ENCODE measurements at regions not wholly inside any gene's neighbourhood (a gene's known extent, or its start where the extent isn't known, plus 50 kb on each side); places are given as distances from the start of the nearest gene placed in this dataset.
"Not testable (repeated sequence)": the region's sequence is repeated elsewhere in the genome, so short reads cannot be mapped to it uniquely, and the experiment has no call there.

DNA sequence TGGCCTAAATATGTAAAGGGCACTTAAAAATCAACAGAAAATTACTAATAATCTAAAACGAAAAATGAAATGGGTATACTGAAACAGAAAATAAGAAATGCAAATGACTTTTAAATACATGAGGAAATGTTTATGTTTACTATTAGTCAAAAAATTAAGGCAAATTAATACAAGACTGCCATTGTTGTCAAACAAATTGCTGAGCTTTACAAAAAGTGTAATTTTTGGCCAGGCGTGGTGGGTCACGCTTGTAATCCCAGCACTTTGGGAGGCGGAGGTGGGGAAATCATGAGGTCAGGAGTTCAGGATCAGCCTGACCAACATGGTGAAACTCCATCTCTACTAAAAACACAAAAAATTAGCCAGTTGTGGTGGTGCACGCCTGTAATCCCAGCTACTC, 343.9 kb upstream of the SGO1 start:
- intact Hi-C loops (cut with DNase I; ENCODE audit: low total_unique reads): no loop called here
- H3K4me3 ChIP-seq: no peak overlapping the region
- TF ChIP-seq, protein P1, sequence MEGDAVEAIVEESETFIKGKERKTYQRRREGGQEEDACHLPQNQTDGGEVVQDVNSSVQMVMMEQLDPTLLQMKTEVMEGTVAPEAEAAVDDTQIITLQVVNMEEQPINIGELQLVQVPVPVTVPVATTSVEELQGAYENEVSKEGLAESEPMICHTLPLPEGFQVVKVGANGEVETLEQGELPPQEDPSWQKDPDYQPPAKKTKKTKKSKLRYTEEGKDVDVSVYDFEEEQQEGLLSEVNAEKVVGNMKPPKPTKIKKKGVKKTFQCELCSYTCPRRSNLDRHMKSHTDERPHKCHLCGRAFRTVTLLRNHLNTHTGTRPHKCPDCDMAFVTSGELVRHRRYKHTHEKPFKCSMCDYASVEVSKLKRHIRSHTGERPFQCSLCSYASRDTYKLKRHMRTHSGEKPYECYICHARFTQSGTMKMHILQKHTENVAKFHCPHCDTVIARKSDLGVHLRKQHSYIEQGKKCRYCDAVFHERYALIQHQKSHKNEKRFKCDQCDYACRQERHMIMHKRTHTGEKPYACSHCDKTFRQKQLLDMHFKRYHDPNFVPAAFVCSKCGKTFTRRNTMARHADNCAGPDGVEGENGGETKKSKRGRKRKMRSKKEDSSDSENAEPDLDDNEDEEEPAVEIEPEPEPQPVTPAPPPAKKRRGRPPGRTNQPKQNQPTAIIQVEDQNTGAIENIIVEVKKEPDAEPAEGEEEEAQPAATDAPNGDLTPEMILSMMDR (IDR thresholded peaks at IDR 0.05): no peak
- TF ChIP-seq POLR2AphosphoS5 (IDR thresholded peaks at IDR 0.05) (no peak), POLR2A (IDR thresholded peaks at IDR 0.05) (no peak)
- no peaks in the 10 kb centered on the region for H3K36me3 ChIP-seq
- no peaks in the 10 kb centered on the region for H3K27me3 ChIP-seq
- H3K9me3 ChIP-seq: no peaks in the 10 kb centered on the region
- no peak overlapping the region for H3K27ac ChIP-seq
- H3K4me1 ChIP-seq: no peaks in the 10 kb centered on the region
- no peak for DNase-seq (ENCODE audit: low spot score in 2 of 2)

DNA sequence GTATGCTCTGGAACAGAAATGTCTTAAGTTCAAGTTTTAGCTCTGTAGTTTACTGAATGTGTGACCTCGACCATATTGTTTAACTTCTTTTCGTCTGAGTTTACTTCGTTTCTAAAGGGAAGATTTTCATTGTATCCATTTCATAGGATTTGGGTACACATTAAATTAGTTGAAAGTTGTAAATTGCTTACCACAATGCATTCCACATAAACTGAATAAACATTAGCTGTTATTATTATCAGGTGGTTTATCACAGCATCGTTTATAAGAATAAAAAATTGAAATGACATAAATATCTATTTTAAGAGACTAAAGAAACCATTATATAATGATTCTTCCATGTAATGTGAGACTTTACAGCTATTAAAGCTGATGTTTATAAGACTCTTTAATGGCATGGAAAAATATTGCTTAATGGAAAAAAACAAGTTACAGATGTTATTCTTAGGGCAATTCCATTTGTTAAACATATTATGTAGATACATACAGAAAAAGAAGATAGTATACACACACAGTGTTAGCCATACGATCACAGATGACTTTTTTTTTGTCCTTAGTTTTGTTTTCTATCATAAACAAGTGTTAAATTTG, 342.3 kb upstream of the SGO1 start:
- no peak overlapping the region for H3K4me3 ChIP-seq
- H3K4me1 ChIP-seq: no peaks in the 10 kb centered on the region
- H3K27me3 ChIP-seq: no peaks in the 10 kb centered on the region
- H3K9me3 ChIP-seq: no peaks in the 10 kb centered on the region
- TF ChIP-seq POLR2AphosphoS5 (IDR thresholded peaks at IDR 0.05) (no peak), POLR2A (IDR thresholded peaks at IDR 0.05) (no peak)
- TF ChIP-seq, protein P1 (IDR thresholded peaks at IDR 0.05): no peak
- DNase-seq (ENCODE audit: low spot score in 2 of 2): no peak
- H3K36me3 ChIP-seq: no peaks in the 10 kb centered on the region
- intact Hi-C loops (cut with DNase I; ENCODE audit: low total_unique reads): no loop called here
- H3K27ac ChIP-seq: no peak overlapping the region

DNA sequence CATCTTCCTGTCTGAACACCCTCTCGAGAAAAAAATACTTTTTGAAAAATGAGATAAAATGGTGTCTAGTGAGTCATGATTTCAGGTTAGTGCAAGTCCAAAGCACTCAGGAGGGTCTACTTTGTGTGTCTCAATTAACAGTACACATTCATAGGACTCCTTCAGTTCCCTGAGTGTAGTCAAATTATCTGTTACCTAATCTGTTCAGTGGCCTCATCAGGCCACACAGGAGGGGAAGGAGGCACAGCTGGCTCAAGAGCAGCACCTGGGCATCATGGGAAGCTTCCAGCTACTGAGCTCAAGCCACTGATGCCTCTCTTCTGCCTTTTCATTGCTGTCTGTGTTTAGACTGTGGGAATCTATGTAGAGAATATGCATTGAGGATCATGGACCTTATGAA, 341.4 kb upstream of the SGO1 start:
- TF ChIP-seq, protein P1 (IDR thresholded peaks at IDR 0.05): no peak
- no peak for TF ChIP-seq POLR2A (IDR thresholded peaks at IDR 0.05)
- no peak overlapping the region for H3K27ac ChIP-seq
- H3K36me3 ChIP-seq: no peaks in the 10 kb centered on the region

DNA sequence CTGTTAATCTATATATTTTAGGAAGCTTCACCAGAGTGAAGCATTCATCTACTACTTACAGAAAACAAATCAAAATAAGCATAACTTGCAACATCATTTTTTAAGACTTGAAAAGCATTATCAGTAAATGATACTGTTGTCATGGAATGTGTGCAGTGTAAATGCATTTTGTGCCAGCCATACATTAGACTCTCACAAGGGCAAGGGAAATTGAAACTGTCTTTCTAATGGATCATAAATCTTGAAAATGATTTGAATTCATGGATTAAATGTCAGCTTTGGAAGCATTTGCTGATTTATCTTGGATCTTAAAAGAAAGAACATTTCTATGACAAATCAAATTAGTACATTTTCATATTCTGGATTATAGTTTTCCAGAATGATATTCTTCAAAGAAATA, 338.3 kb upstream of the SGO1 start:
- H3K27ac ChIP-seq: no peak overlapping the region
- no peaks in the 10 kb centered on the region for H3K27me3 ChIP-seq
- H3K4me1 ChIP-seq: no peaks in the 10 kb centered on the region
- DNase-seq (ENCODE audit: low spot score in 2 of 2): no peak
- H3K9me3 ChIP-seq: peaks cover 0 to 10% of the 10 kb centered on the region in 2 donors
- no peaks in the 10 kb centered on the region for H3K36me3 ChIP-seq
- no peak overlapping the region for H3K4me3 ChIP-seq
- TF ChIP-seq POLR2A (IDR thresholded peaks at IDR 0.05) (no peak), POLR2AphosphoS5 (IDR thresholded peaks at IDR 0.05) (no peak)
- intact Hi-C loops (cut with DNase I; ENCODE audit: low total_unique reads): no loop called here

More for the DNA sequence above, 341.4 kb upstream of the SGO1 start:
- no peaks in the 10 kb centered on the region for H3K9me3 ChIP-seq
- DNase-seq (ENCODE audit: low spot score in 2 of 2): no peak
- H3K4me3 ChIP-seq: no peak overlapping the region
- H3K27me3 ChIP-seq: no peaks in the 10 kb centered on the region
- no peaks in the 10 kb centered on the region for H3K4me1 ChIP-seq
- intact Hi-C loops (cut with DNase I; ENCODE audit: low total_unique reads): no loop called here

DNA sequence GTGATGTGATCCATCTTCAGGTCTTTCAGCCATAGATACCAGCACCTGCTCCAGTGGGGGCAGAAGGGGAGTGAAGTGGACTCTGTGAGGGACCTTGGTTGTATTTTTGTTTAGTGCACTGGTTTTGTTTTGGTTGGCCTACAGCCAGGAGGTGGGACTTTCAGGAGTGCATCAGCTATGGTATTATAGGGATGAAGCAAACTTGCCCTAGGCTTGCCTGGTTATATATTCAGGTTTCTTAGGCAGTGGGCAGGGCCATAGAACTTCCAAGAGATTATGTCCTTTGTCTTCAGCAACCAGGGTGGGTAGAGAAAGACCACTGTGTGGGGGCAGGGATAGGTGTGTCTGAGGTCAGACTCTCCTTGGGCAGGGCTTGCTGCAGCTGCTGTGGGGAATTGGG, 337.3 kb upstream of the SGO1 start:
- H3K27me3 ChIP-seq: no peaks in the 10 kb centered on the region
- no peak overlapping the region for H3K27ac ChIP-seq
- no peak for DNase-seq (ENCODE audit: low spot score in 2 of 2)
- TF ChIP-seq, protein P1 (IDR thresholded peaks at IDR 0.05): no peak
- TF ChIP-seq POLR2AphosphoS5 (IDR thresholded peaks at IDR 0.05) (no peak), POLR2A (IDR thresholded peaks at IDR 0.05) (no peak)
- intact Hi-C loops (cut with DNase I; ENCODE audit: low total_unique reads): no loop called here
- H3K36me3 ChIP-seq: no peaks in the 10 kb centered on the region
- H3K4me1 ChIP-seq: no peaks in the 10 kb centered on the region
- H3K4me3 ChIP-seq: no peak overlapping the region
- peaks cover 0 to 10% of the 10 kb centered on the region in 2 donors for H3K9me3 ChIP-seq

DNA sequence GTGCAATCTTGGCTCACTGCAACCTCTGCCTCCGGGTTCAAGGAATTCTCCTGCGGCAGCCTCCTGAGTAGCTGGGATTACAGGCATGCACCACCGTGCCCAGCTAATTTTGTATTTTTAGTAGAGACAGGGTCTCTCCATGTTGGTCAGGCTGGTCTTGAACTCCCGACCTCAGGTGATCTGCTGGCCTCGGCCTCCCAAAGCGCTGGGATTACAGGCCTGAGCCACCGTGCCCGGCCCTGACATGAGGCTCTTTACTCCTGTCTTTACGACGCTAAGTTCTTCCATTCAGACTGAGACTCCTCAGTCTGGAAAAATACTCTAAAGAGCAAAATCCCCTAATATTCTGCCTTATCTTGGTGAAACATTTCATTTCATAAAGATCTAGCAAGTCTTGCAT, 331.3 kb upstream of the SGO1 start:
- intact Hi-C loops (cut with DNase I; ENCODE audit: low total_unique reads); H3K4me1 ChIP-seq; H3K27ac ChIP-seq; H3K27me3 ChIP-seq; DNase-seq (ENCODE audit: low spot score in 2 of 2); H3K4me3 ChIP-seq; H3K36me3 ChIP-seq: not testable (repeated sequence)
- peaks cover 0 to 10% of the 10 kb centered on the region in 2 donors for H3K9me3 ChIP-seq
